Stimulated activated naive CD8-positive, alpha-beta T cell treated with anti-CD3 and anti-CD28 coated beads, Interleukin-15, Interleukin-2, amounts not matched to agents 100 ng/mL and 50 ng/mL, for 24 hours (primary cell): ENCODE measurements at regions not wholly inside any gene's neighbourhood (a gene's known extent, or its start where the extent isn't known, plus 50 kb on each side); places are given as distances from the start of the nearest gene placed in this dataset.

Source experiments
- H3K27ac Mint-ChIP-seq: one replicate; pipeline ENCODE4 v1.8.0; 2021; ENCODE audit warnings: mild to moderate bottlenecking, mixed read lengths
- H3K27me3 Mint-ChIP-seq: one replicate; pipeline ENCODE4 v1.8.0; 2021; ENCODE audit warnings: mixed read lengths
- H3K36me3 Mint-ChIP-seq: one replicate; pipeline ENCODE4 v1.8.0; 2021; ENCODE audit warnings: low read depth, mixed read lengths
- H3K4me1 Mint-ChIP-seq: one replicate; pipeline ENCODE4 v1.8.0; 2021; ENCODE audit warnings: low read depth, mixed read lengths
- H3K4me3 Mint-ChIP-seq: one replicate; pipeline ENCODE4 v1.8.0; 2021; ENCODE audit warnings: mild to moderate bottlenecking, mixed read lengths
- H3K9me3 Mint-ChIP-seq: one replicate; pipeline ENCODE4 v1.8.0; 2021; ENCODE audit warnings: mixed read lengths

DNA sequence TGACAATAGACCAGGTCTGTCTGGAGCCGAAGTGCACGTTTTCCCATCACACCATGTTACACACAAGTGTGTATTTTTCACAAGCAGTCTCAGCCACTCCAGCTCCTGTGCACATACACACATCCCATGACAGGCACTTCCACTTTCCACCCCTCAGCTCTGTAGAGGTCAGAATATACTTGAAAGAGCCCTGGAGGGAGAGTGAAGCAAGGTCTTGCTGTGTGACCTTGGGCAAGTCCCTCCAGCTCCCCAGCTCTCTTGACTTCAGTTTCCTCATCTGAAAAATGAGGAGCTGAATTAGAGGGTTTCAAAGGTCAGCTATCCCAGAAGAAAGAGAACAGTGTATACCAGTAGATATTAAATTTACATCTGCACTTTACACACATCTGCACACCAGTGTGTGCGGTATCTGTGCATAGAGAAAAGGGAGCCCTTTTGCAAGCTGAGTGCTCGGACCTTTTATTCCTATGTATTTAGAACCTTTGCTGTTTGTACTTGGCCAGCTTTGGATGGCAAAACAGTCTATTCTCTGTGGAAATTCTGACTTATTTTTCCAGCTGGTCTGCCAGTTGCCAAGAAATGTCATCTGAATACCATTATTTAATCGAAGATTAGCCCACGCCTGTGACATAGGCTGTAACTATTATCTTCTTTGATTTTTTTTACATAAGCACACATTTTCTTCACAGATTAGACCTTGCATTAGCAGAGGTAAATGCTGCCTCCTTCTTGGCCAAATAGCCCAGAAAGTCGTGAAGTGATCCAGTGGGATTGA lies 528.0 kb downstream of the BNC2 start:
- no peak overlapping the region for H3K27ac Mint-ChIP-seq
- H3K27me3 Mint-ChIP-seq: no peaks in the 10 kb centered on the region
- H3K36me3 Mint-ChIP-seq: no peaks in the 10 kb centered on the region
- H3K4me3 Mint-ChIP-seq: no peak overlapping the region
- peaks cover 4% of the 10 kb centered on the region for H3K9me3 Mint-ChIP-seq
- H3K4me1 Mint-ChIP-seq: no peaks in the 10 kb centered on the region

DNA sequence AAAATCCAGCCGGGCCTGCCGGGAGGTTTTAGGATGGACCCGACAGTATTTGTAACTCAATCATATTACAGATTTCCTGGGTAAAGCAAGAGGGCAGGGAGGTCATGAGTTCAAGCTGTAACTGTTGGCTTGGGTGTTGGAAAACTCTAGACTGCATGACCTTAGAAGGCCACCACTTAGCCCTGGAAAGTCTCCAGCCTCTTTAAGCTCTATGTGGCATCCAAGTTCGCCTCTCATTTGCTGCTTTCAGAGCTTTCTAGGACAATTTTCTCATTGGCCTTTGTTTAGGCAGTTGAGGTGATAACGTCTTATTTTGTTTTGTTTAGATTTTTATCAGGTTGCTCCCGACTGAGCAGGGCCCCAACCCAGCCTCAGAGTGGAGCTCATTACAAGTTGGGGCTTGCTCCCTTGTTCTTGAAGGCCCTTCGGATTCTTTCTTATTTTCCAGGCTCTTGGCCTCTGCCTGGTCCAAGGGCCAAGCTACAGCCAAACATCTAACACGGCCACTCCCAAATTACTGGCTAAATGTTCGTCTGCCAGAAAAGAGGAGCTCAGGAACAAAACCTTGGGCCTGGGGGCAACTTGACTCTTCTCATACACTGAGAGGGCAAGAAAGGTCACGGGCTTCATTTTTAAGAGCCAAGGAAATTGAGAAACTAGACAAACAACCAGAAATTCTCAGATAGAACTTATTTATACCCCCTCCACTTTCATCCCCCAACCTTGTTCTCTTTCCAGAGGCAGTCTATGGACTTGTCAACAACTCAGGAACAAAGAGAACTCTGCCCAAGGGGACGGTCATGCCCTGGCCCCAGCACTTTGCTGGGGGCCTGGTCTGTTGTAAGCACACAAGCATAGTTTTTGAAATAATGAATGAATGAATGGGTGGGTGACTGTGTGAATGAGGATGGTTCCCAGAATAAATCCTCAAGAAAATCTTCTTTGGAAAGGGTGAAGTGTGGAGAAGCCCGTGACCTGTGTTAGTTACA lies 526.9 kb downstream of the BNC2 start:
- no peaks in the 10 kb centered on the region for H3K9me3 Mint-ChIP-seq
- H3K4me3 Mint-ChIP-seq: no peak overlapping the region
- no peaks in the 10 kb centered on the region for H3K36me3 Mint-ChIP-seq
- no peaks in the 10 kb centered on the region for H3K4me1 Mint-ChIP-seq
- H3K27me3 Mint-ChIP-seq: no peaks in the 10 kb centered on the region
- no peak overlapping the region for H3K27ac Mint-ChIP-seq

- H3K4me1 Mint-ChIP-seq: no peaks in the 10 kb centered on the region
Measured at GRCh38 chr9:16344343-16344742, 526.1 kb downstream of the BNC2 start.

GRCh38 chr9:16345902-16346301 lies 524.6 kb downstream of the BNC2 start:
- H3K27me3 Mint-ChIP-seq: no peaks in the 10 kb centered on the region
- H3K4me1 Mint-ChIP-seq: no peaks in the 10 kb centered on the region
- H3K9me3 Mint-ChIP-seq: no peaks in the 10 kb centered on the region
- H3K36me3 Mint-ChIP-seq: no peaks in the 10 kb centered on the region
- no peak overlapping the region for H3K4me3 Mint-ChIP-seq
- no peak overlapping the region for H3K27ac Mint-ChIP-seq

More at GRCh38 chr9:16344343-16344742, 526.1 kb downstream of the BNC2 start:
- Mint-ChIP-seq H3K4me3 (no peak overlapping the region), H3K9me3 (no peaks in the 10 kb centered on the region), H3K27ac (no peak overlapping the region), H3K27me3 (no peaks in the 10 kb centered on the region), H3K36me3 (no peaks in the 10 kb centered on the region)

GRCh38 chr9:16347886-16348285 lies 522.6 kb downstream of the BNC2 start:
- Mint-ChIP-seq H3K27me3 (no peaks in the 10 kb centered on the region), H3K9me3 (no peaks in the 10 kb centered on the region), H3K4me1 (no peaks in the 10 kb centered on the region), H3K27ac (no peak overlapping the region), H3K36me3 (no peaks in the 10 kb centered on the region), H3K4me3 (no peak overlapping the region)

DNA sequence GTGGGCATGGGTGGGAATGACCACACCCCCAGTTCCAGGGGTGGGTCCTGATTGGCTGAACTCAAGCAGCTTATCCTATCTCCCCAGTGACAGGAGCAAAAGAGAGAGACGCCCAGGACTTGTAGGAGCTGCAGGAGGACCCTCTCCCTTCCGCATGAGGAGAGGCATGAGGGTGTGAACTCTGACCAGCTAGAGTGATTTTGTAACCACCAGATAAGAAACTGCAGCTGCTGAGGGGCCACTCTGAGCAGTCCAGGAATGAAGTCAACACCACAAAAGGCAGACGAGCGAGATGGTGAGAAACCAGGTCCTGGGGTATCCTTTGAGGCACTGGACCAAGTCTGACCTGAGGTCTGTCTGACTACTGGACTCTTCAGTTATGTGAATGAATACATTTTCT lies 521.9 kb downstream of the BNC2 start:
- Mint-ChIP-seq H3K4me3 (no peak overlapping the region), H3K27me3 (no peaks in the 10 kb centered on the region), H3K36me3 (no peaks in the 10 kb centered on the region), H3K4me1 (no peaks in the 10 kb centered on the region), H3K9me3 (no peaks in the 10 kb centered on the region), H3K27ac (no peak overlapping the region)

- Mint-ChIP-seq H3K4me1 (no peaks in the 10 kb centered on the region), H3K4me3 (no peak overlapping the region), H3K27ac (no peak overlapping the region), H3K9me3 (no peaks in the 10 kb centered on the region), H3K36me3 (no peaks in the 10 kb centered on the region), H3K27me3 (no peaks in the 10 kb centered on the region)
Measured at GRCh38 chr9:16352251-16352650, 518.2 kb downstream of the BNC2 start.

- no peaks in the 10 kb centered on the region for H3K9me3 Mint-ChIP-seq
Measured at GRCh38 chr9:16352791-16353401, 517.6 kb downstream of the BNC2 start.

DNA sequence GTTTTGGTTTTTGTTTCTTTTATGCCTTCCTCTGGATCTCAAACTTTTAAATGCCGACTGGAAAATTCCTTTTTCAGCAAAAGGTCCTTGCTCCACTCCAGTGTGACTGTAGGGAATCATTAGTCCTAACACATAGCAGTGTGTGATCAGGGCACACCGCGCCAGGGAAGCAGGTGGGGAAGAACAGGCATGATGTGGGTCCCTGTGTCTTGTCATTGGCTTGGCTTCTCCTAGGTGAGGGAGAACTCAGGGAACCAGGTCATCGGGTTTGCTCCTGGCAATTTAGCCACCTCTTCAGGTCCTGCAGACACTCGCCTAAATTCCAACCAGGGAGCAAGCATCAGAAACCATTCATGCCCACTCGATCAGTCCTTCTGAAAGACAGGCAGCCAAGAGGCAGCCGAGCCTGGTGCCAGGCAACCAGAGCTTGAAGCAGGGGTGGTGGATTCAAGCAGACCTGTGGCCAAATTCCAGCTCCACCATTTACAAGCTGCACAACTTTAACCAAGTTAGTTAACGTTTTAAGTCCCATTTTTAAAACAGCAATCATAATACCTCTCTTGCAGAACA lies 514.2 kb downstream of the BNC2 start:
- no peak overlapping the region for H3K27ac Mint-ChIP-seq
- H3K36me3 Mint-ChIP-seq: no peaks in the 10 kb centered on the region
- H3K27me3 Mint-ChIP-seq: no peaks in the 10 kb centered on the region
- H3K4me1 Mint-ChIP-seq: no peaks in the 10 kb centered on the region
- H3K4me3 Mint-ChIP-seq: no peak overlapping the region
- peaks cover 3% of the 10 kb centered on the region for H3K9me3 Mint-ChIP-seq

More at GRCh38 chr9:16352791-16353401, 517.6 kb downstream of the BNC2 start:
- Mint-ChIP-seq H3K27me3 (no peaks in the 10 kb centered on the region), H3K4me1 (no peaks in the 10 kb centered on the region), H3K4me3 (no peak overlapping the region), H3K27ac (no peak overlapping the region), H3K36me3 (no peaks in the 10 kb centered on the region)

GRCh38 chr9:16357828-16358227 lies 512.6 kb downstream of the BNC2 start:
- Mint-ChIP-seq H3K27ac (no peak overlapping the region), H3K36me3 (no peaks in the 10 kb centered on the region), H3K4me3 (no peak overlapping the region), H3K27me3 (no peaks in the 10 kb centered on the region), H3K9me3 (peaks cover 3% of the 10 kb centered on the region), H3K4me1 (no peaks in the 10 kb centered on the region)

DNA sequence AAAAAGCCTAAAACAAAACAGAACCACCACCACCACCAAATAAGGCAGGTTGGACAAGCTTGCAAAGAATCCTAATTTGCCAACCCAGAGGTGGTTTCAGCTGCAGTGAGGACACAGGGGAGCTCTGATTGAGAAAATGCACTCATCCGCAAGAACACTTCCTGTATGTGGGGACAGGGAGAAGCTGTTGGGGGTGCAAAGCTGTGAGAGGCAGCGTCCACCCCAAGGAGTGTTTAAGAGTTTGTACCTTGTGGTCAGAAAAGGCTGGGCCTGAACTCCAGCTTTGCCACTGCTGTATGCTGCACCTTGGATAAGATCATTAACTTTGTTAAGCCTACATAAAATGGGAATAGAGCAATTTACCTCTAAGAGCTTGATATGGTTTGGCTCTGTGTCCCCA lies 511.7 kb downstream of the BNC2 start:
- Mint-ChIP-seq H3K27me3 (no peaks in the 10 kb centered on the region), H3K36me3 (no peaks in the 10 kb centered on the region), H3K4me1 (no peaks in the 10 kb centered on the region), H3K9me3 (peaks cover 3% of the 10 kb centered on the region), H3K4me3 (no peak overlapping the region), H3K27ac (no peak overlapping the region)
